Ishikawa (cell line): ENCODE measurements at regions not wholly inside any gene's neighbourhood (a gene's known extent, or its start where the extent isn't known, plus 50 kb on each side); places are given as distances from the start of the nearest gene placed in this dataset.

ENCODE experiments used
- CEBPB ChIP-seq: IDR thresholded peaks from 2 replicates; pipeline ENCODE4 v1.6.1; 2012
- CREB1 ChIP-seq: IDR thresholded peaks from 2 replicates; pipeline ENCODE4 v1.6.1; 2012; ENCODE audit warnings: low read depth
- EGR1 ChIP-seq: IDR thresholded peaks from 2 replicates; pipeline ENCODE4 v1.6.1; 2012
- EP300 ChIP-seq: IDR thresholded peaks from 2 replicates; pipeline ENCODE4 v1.6.1; 2012; ENCODE audit warnings: borderline replicate concordance
- FOXM1 ChIP-seq: IDR thresholded peaks from 2 replicates; pipeline ENCODE4 v1.6.1; 2012; ENCODE audit warnings: low read depth, borderline replicate concordance
- NFIC ChIP-seq: IDR thresholded peaks from 2 replicates; pipeline ENCODE4 v1.6.1; 2012
- RAD21 ChIP-seq: IDR thresholded peaks from 2 replicates; pipeline ENCODE4 v1.6.1; 2012; ENCODE audit warnings: low read depth
- TAF1 ChIP-seq: IDR thresholded peaks from 2 replicates; pipeline ENCODE4 v1.6.1; 2012; ENCODE audit warnings: low read depth, mild to moderate bottlenecking
- TCF12 ChIP-seq: IDR thresholded peaks from 2 replicates; pipeline ENCODE4 v1.6.1; 2012; ENCODE audit warnings: low read depth
- TEAD4 ChIP-seq: IDR thresholded peaks from 2 replicates; pipeline ENCODE4 v1.6.1; 2012
- YY1 ChIP-seq: IDR thresholded peaks from 2 replicates; pipeline ENCODE4 v1.6.1; 2012; ENCODE audit warnings: low read depth
- ZBTB7A ChIP-seq: IDR thresholded peaks from 2 replicates; pipeline ENCODE4 v1.6.1; 2012; ENCODE audit warnings: low read depth
- TF ChIP-seq, protein P1 (sequence below): IDR thresholded peaks from 2 replicates; pipeline ENCODE4 v1.6.1; 2012; ENCODE audit warnings: low read depth, mild to moderate bottlenecking
- TF ChIP-seq, protein P2 (sequence below): IDR thresholded peaks from 2 replicates; pipeline ENCODE4 v1.6.1; 2012
- TF ChIP-seq, protein P3 (sequence below): IDR thresholded peaks from 2 replicates; pipeline ENCODE4 v1.6.1; 2012

DNA sequence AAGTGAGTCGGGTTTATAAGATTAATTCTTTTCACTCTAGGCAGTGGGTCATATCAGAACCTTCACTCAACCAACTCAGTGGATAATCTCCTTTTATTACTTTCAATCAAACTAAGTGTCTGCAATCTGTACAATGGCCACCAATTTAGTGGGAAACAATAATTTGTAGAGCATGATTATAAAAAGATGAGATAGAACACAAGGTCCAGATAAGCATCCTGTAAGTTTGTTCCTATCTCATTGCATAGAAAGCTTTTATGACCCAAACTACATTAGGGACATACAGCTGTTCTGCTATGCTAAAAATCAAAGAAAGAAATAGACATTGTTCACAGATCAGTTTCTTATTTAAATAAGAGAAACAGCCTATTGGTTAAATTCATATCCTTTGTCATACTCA lies 341.4 kb upstream of the PSMD7 start:
- TF ChIP-seq TCF12 (no peak), CEBPB (no peak), NFIC (no peak), YY1 (no peak), ZBTB7A (no peak)
- TF ChIP-seq, protein P1, sequence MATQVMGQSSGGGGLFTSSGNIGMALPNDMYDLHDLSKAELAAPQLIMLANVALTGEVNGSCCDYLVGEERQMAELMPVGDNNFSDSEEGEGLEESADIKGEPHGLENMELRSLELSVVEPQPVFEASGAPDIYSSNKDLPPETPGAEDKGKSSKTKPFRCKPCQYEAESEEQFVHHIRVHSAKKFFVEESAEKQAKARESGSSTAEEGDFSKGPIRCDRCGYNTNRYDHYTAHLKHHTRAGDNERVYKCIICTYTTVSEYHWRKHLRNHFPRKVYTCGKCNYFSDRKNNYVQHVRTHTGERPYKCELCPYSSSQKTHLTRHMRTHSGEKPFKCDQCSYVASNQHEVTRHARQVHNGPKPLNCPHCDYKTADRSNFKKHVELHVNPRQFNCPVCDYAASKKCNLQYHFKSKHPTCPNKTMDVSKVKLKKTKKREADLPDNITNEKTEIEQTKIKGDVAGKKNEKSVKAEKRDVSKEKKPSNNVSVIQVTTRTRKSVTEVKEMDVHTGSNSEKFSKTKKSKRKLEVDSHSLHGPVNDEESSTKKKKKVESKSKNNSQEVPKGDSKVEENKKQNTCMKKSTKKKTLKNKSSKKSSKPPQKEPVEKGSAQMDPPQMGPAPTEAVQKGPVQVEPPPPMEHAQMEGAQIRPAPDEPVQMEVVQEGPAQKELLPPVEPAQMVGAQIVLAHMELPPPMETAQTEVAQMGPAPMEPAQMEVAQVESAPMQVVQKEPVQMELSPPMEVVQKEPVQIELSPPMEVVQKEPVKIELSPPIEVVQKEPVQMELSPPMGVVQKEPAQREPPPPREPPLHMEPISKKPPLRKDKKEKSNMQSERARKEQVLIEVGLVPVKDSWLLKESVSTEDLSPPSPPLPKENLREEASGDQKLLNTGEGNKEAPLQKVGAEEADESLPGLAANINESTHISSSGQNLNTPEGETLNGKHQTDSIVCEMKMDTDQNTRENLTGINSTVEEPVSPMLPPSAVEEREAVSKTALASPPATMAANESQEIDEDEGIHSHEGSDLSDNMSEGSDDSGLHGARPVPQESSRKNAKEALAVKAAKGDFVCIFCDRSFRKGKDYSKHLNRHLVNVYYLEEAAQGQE, result no peak
- TF ChIP-seq, protein P2, sequence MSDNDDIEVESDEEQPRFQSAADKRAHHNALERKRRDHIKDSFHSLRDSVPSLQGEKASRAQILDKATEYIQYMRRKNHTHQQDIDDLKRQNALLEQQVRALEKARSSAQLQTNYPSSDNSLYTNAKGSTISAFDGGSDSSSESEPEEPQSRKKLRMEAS, result no peak

DNA sequence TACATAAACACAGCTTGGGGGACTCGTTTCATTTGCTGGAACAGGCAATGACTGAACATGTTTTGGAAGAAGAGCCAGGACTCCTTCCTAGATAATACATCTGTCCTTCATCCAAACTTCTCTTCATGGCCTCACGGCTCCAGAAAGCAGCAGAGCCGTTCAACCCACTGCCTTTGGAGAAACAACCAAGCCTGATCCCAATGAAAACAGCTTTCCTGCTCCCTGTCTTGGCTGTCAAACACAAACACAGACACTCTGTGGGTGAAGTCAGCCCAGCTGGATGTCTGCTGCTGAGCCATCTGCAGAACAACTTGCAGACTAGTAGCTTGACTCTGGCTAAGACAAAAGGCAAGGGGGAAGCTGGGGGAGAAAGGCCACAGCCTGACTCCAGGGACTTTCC lies 345.1 kb upstream of the PSMD7 start:
- TF ChIP-seq, protein P3, sequence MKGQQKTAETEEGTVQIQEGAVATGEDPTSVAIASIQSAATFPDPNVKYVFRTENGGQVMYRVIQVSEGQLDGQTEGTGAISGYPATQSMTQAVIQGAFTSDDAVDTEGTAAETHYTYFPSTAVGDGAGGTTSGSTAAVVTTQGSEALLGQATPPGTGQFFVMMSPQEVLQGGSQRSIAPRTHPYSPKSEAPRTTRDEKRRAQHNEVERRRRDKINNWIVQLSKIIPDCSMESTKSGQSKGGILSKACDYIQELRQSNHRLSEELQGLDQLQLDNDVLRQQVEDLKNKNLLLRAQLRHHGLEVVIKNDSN, result no peak
- TF ChIP-seq RAD21, result no peak
- TF ChIP-seq, protein P2, result no peak
- TF ChIP-seq ZBTB7A, result no peak
- TF ChIP-seq, protein P1, result no peak
- TF ChIP-seq TAF1, result no peak
- no peak for TF ChIP-seq YY1
- TF ChIP-seq CREB1, result no peak
- no peak for TF ChIP-seq FOXM1
- no peak for TF ChIP-seq TCF12
- no peak for TF ChIP-seq EGR1
- no peak for TF ChIP-seq EP300
- TF ChIP-seq NFIC, result no peak
- TF ChIP-seq CEBPB, result no peak
- no peak for TF ChIP-seq TEAD4

DNA sequence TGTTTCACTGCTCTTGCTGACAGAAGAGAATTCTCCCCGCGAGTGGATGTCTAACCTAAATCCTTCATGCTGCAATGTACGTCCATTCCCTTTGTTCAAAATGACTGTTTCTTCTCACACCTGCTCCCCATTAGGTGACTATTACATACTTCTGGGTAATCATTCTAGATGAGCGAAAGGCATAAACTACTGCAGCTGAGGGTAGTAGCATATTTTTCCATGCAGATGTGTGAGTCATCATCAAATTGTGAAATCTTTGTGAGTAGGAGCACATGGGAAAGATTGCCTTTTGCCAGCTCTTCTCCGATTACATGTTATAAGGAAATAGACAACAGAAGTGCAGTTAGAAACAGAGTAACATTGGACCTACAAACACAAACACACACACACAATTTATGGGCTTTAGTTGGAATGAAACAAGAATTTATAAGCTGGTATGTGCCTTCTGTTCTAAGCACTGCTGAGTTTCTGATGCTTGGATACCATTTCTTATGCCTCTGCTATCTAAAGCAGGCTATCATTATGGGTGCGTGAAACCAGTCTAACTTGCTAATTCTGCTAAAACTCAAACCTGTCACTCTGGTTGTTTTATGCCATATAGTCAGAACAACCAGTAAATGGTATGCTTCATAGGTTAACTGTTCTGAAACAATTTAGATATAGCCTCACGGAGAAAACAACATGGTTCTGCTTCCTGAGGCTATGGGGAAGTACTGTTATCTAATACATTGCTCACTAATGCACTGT lies 346.9 kb upstream of the PSMD7 start:
- TF ChIP-seq CEBPB (0 out of 2 replicates have a peak, but pooled peaks have one; percentile 34), EGR1 (no peak)

DNA sequence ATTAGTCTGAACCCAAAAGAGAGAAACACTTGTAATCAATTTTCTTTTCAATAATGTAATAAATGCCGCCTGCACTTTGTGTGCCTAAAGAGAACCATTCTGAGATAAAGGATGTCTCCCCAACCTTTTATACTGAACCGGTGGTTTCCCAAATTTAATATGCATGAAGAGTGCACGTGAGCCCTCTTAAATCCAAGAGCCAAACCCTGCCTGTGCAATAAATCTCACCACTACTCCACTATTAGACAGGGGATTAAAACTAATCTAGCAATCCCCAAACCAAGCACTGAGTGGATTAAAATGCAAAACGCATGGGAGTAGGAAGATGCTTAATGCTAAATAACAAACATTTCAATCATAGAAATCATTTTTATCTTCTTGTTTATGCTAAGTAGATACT lies 351.0 kb upstream of the PSMD7 start:
- TF ChIP-seq CREB1 (no peak), NFIC (no peak), TCF12 (no peak), CEBPB (no peak), RAD21 (no peak), TEAD4 (no peak), TAF1 (no peak), YY1 (no peak), ZBTB7A (no peak), EP300 (no peak), EGR1 (no peak), FOXM1 (no peak)
- TF ChIP-seq, protein P2, result no peak
- TF ChIP-seq, protein P1, result no peak
- TF ChIP-seq, protein P3, result no peak

DNA sequence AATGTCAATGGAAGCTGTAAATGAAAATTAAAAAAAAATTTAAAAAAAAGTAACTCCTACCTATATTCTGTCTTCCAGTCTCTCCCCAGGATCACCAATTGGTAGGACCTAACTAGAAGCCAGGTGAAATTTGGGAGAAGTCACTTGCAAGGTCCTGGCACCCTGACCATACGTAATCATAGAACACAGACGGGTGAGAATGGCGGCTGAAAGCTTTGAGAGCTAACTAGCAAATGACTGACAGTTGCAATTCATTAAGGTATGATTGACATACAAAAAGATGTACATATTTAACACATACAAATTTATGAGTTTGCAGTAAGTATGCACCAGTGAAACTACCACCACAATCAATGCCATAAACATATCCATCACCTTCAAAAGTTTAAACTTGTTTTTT lies 372.7 kb upstream of the PSMD7 start:
- TF ChIP-seq YY1 (no peak), TCF12 (no peak), RAD21 (no peak), TEAD4 (no peak), EGR1 (no peak), CEBPB (no peak), NFIC (no peak), ZBTB7A (no peak)
- TF ChIP-seq, protein P2, result no peak
- TF ChIP-seq, protein P1, result no peak
- TF ChIP-seq, protein P3, result no peak
